Progenitor cell of endocrine pancreas (in vitro differentiated cells): ENCODE measurements at regions not wholly inside any gene's neighbourhood (a gene's known extent, or its start where the extent isn't known, plus 50 kb on each side); places are given as distances from the start of the nearest gene placed in this dataset.

Experiments used
- DNase-seq: peaks from one replicate; pipeline ENCODE4 v3.0.0; 2021; ENCODE audit warnings: low spot score; ENCODE audit not compliant: unreplicated experiment
- H3K27ac Mint-ChIP-seq: 2 replicates; pipeline ENCODE4 v1.8.0; 2021; ENCODE audit warnings: mild to moderate bottlenecking, moderate library complexity, mixed read lengths
- H3K27me3 Mint-ChIP-seq: 2 replicates; pipeline ENCODE4 v1.8.0; 2021; ENCODE audit warnings: mixed read lengths
- H3K36me3 Mint-ChIP-seq: 2 replicates; pipeline ENCODE4 v1.8.0; 2022; ENCODE audit warnings: mixed read lengths; ENCODE audit not compliant: insufficient read depth
- H3K4me1 Mint-ChIP-seq: 2 replicates; pipeline ENCODE4 v1.8.0; 2021; ENCODE audit warnings: low read depth, mixed read lengths
- H3K4me3 Mint-ChIP-seq: 2 replicates; pipeline ENCODE4 v1.8.0; 2021; ENCODE audit warnings: low read depth, mild to moderate bottlenecking, moderate library complexity, mixed read lengths
- H3K9me3 Mint-ChIP-seq: 2 replicates; pipeline ENCODE4 v1.8.0; 2021; ENCODE audit warnings: low read depth, mixed read lengths
- CTCF ChIP-seq: fragments of 200-600 bp; sonication (generic); IDR thresholded peaks from one replicate; pipeline ENCODE4 v1.5.0; 2021; ENCODE audit warnings: antibody characterized with exemption, mild to moderate bottlenecking; ENCODE audit not compliant: unreplicated experiment

GRCh38 chr5:68411161-68411560 is 195.6 kb downstream of the PIK3R1 start:
- H3K9me3 Mint-ChIP-seq: no peaks in the 10 kb centered on the region
- TF ChIP-seq CTCF: no peak

DNA sequence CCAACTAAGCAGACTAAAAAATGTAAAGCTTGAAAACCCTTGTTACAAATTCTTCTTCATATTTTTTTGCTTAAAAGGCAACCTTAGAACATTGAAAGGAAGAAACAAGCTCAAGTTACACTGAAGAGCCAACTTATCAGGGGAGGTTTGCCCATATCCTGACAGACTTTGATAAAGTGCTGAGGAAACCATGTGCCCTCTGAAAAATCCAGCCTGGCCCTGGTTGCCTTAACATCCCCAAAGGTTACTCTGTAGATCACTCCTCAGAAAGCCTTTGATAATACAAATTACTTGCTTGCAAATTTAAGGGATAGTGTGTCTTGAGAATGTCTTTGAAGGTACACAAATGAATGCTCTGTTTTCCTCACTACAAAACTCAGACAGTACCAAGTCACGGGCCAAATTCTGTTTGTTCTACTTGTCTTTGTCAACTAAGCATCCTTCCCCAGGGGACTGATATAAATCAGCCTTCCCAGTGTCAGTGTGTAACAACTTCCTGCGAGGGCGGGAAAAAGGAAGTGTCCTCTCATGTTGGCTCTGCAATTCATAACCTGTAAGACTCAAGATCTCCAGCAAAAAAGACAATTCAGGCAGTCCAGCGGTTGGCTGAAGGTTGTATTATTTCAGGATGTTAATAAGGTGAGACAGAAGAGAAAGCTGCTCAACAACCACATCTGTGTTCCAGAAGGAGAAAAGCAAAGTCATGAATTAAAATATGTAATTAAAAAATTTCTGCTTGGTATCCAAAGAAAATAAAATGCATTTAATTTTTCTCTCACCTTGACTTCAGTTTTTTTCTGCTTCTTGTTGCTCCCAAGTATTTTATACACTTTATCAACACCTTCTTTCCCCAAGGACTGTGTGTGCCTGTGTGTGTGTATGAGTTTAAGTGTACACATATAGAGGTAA is 199.9 kb downstream of the PIK3R1 start:
- TF ChIP-seq CTCF: no peak
- Mint-ChIP-seq H3K27ac (peak overlapping the region; percentile 51), H3K4me3 (no peak overlapping the region), H3K27me3 (no peaks in the 10 kb centered on the region), H3K4me1 (peaks cover 15% of the 10 kb centered on the region), H3K9me3 (no peaks in the 10 kb centered on the region), H3K36me3 (no peaks in the 10 kb centered on the region)
- DNase-seq: no peak

More at GRCh38 chr5:68411161-68411560, 195.6 kb downstream of the PIK3R1 start:
- no peak overlapping the region for H3K27ac Mint-ChIP-seq
- H3K36me3 Mint-ChIP-seq: no peaks in the 10 kb centered on the region
- peaks cover 15% of the 10 kb centered on the region for H3K4me1 Mint-ChIP-seq
- DNase-seq: no peak
- no peaks in the 10 kb centered on the region for H3K27me3 Mint-ChIP-seq
- H3K4me3 Mint-ChIP-seq: no peak overlapping the region

DNA sequence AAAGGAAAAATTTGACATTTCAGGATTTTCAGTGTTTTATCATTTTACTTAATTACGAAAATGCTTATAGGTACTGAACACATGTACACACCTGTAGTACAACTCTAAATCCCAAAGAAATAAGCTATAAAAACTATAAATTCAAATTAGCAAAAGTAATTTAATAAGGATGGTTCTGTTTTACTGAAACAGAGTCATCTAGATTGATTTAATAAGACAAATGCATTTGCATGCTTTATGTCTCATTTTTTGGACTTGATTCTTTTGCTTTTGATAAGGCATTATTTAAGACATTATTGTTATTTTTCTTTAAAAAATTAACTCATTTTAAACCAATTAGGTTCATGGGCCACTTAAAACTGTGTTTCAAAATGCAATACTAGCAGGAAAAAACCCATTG is 201.2 kb downstream of the PIK3R1 start:
- peaks cover 17% of the 10 kb centered on the region for H3K4me1 Mint-ChIP-seq
- H3K9me3 Mint-ChIP-seq: no peaks in the 10 kb centered on the region
- no peak overlapping the region for H3K27ac Mint-ChIP-seq
- H3K4me3 Mint-ChIP-seq: no peak overlapping the region
- DNase-seq: no peak
- no peak for TF ChIP-seq CTCF
- H3K36me3 Mint-ChIP-seq: no peaks in the 10 kb centered on the region
- H3K27me3 Mint-ChIP-seq: no peaks in the 10 kb centered on the region

- peaks cover 3% of the 10 kb centered on the region for H3K27me3 Mint-ChIP-seq
- H3K4me1 Mint-ChIP-seq: peaks cover 17% of the 10 kb centered on the region
- no peak overlapping the region for H3K27ac Mint-ChIP-seq
- no peaks in the 10 kb centered on the region for H3K9me3 Mint-ChIP-seq
- no peak for TF ChIP-seq CTCF
- H3K4me3 Mint-ChIP-seq: no peak overlapping the region
- H3K36me3 Mint-ChIP-seq: no peaks in the 10 kb centered on the region
- DNase-seq: no peak
Measured at GRCh38 chr5:68418201-68418600, 202.6 kb downstream of the PIK3R1 start.

DNA sequence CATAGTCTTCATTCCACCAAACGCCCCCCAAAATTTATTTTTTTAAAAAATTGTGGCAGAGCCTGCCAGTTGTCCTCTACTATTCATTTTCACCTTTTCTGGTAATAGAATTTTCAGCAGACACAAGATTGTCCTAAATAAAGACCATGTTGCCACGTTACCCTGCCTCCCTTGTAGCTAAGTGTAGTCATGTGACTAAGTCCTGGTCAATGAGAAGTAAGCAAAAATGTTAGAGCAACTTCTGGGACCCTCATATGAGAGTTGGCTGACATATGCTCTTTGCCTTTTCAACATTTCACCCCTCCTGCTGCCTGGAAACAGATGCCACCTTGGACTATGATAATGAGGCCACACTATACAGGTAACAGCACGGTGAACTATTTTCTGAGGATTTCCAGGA is 203.1 kb downstream of the PIK3R1 start:
- Mint-ChIP-seq H3K4me1 (peaks cover 17% of the 10 kb centered on the region), H3K36me3 (no peaks in the 10 kb centered on the region), H3K9me3 (no peaks in the 10 kb centered on the region), H3K27ac (no peak overlapping the region), H3K27me3 (peaks cover 3% of the 10 kb centered on the region), H3K4me3 (no peak overlapping the region)
- TF ChIP-seq CTCF: no peak
- no peak for DNase-seq
